Endothelial cell of umbilical vein (primary cell): ENCODE measurements at regions not wholly inside any gene's neighbourhood (a gene's known extent, or its start where the extent isn't known, plus 50 kb on each side); places are given as distances from the start of the nearest gene placed in this dataset.

Experiments
- BruUV-seq: library from RNA; stranded (reverse); fragments of 400-500 nt; replicated peaks from 2 replicates; lab custom pipeline; 2021; lab: Mats Ljungman, UMichigan
- CTCF ChIA-PET: fragments of 300-600, 350-600 bp; sonication (Branson Sonifier 250); formaldehyde crosslinking; loops from one replicate; lab custom pipeline; 2021; ENCODE audit warnings: antibody characterized with exemption, inconsistent platforms; lab: Charles Lee
- POLR2A ChIA-PET: fragments of 300-600, 350-600 bp; sonication (Branson Sonifier 250); formaldehyde crosslinking; loops from one replicate; lab custom pipeline; 2021; ENCODE audit warnings: antibody characterized with exemption, inconsistent platforms; lab: Charles Lee
- DNase-seq: peaks from one replicate; pipeline ENCODE4 v3.0.0-alpha.2; 2011; ENCODE audit warnings: low read depth, low spot score
- FAIRE-seq: peaks from 2 replicates; lab custom pipeline; 2011; peaks lifted over from hg19 to GRCh38; lab: Jason Lieb, UNC
- H2AFZ ChIP-seq: 2 replicates; pipeline ENCODE4 v1.6.0; 2012; ENCODE audit warnings: low read depth, low read length, control low read depth, inconsistent platforms
- H3K27ac ChIP-seq: 2 replicates; pipeline ENCODE4 v1.5.1; 2011; ENCODE audit warnings: low read depth, mild to moderate bottlenecking, control low read depth, low read length, moderate library complexity; ENCODE audit not compliant: insufficient read depth
- H3K27me3 ChIP-seq, 2 experiments: 2 replicates each; pipeline versions ENCODE4 v1.6.0 to v1.6.1; 2011; ENCODE audit warnings: low read length in 2 of 2, mixed read lengths in 1 of 2; ENCODE audit not compliant: control insufficient read depth in 2 of 2, insufficient read depth in 2 of 2
- H3K36me3 ChIP-seq, 2 experiments: 2 replicates in 1 of 2; 3 replicates in 1 of 2; pipeline ENCODE4 v1.5.1; 2011; ENCODE audit warnings: low read length in 2 of 2, mild to moderate bottlenecking in 1 of 2, moderate library complexity in 1 of 2; ENCODE audit not compliant: control insufficient read depth in 2 of 2, insufficient read depth in 2 of 2; ENCODE audit errors: extremely low read depth in 1 of 2
- H3K4me1 ChIP-seq: 3 replicates; pipeline ENCODE4 v1.5.1; 2011; ENCODE audit warnings: mild to moderate bottlenecking, low read length; ENCODE audit not compliant: control insufficient read depth, insufficient read depth; ENCODE audit errors: extremely low read depth
- H3K4me2 ChIP-seq: 2 replicates; pipeline ENCODE4 v1.6.1; 2011; ENCODE audit warnings: low read length, control low read depth, mixed read lengths; ENCODE audit not compliant: insufficient read depth
- H3K4me3 ChIP-seq, 3 experiments: fragments of 200-600 bp in 1 of 3; sonication (generic), shearing (Covaris generic) in 1 of 3; replicated peaks in 1 of 3; 2 replicates each; pipeline ENCODE4 v1.5.1; 2011 to 2016; ENCODE audit warnings: control low read depth in 3 of 3, low read length in 3 of 3, mild to moderate bottlenecking in 2 of 3, inconsistent platforms in 1 of 3, low read depth in 1 of 3, moderate library complexity in 1 of 3; ENCODE audit not compliant: insufficient read depth in 1 of 3
- H3K79me2 ChIP-seq: 2 replicates; pipeline ENCODE4 v1.6.0; 2012; ENCODE audit warnings: low read length, inconsistent platforms; ENCODE audit not compliant: control insufficient read depth, insufficient read depth
- H3K9ac ChIP-seq: replicated peaks from 2 replicates; pipeline ENCODE3; 2011; ENCODE audit warnings: low read length, control low read depth; ENCODE audit not compliant: insufficient read depth; ENCODE audit errors: extremely low read depth
- H3K9me1 ChIP-seq: replicated peaks from 3 replicates; pipeline ENCODE4 v1.6.0; 2011; ENCODE audit warnings: mild to moderate bottlenecking, low read length; ENCODE audit not compliant: control insufficient read depth, insufficient read depth; ENCODE audit errors: extremely low read depth
- H3K9me3 ChIP-seq: replicated peaks from 2 replicates; pipeline ENCODE4 v1.5.1; 2012; ENCODE audit warnings: low read length, inconsistent platforms; ENCODE audit not compliant: control insufficient read depth, insufficient read depth
- H4K20me1 ChIP-seq: replicated peaks from 2 replicates; pipeline ENCODE3; 2011; ENCODE audit warnings: mild to moderate bottlenecking, low read length; ENCODE audit not compliant: control insufficient read depth, insufficient read depth; ENCODE audit errors: extremely low read depth
- CTCF ChIP-seq, 2 donors: IDR thresholded peaks; 1 replicate in 1 of 2; 2 replicates in 1 of 2; pipeline ENCODE4 v1.5.1; 2011; ENCODE audit warnings: low read length in 2 of 2, mild to moderate bottlenecking in 2 of 2, moderate library complexity in 2 of 2, control low read depth in 1 of 2, inconsistent platforms in 1 of 2, low read depth in 1 of 2; ENCODE audit not compliant: insufficient read depth in 1 of 2; ENCODE audit errors: extremely low read depth in 1 of 2
- EZH2 ChIP-seq: IDR thresholded peaks from 2 replicates; pipeline ENCODE4 v1.6.1; 2012; ENCODE audit warnings: borderline replicate concordance, low read depth, mild to moderate bottlenecking, moderate library complexity, low read length, inconsistent platforms; ENCODE audit not compliant: severe bottlenecking
- FOS ChIP-seq: IDR thresholded peaks from 2 replicates; pipeline ENCODE4 v1.6.1; 2011; ENCODE audit warnings: mild to moderate bottlenecking, low read length, moderate library complexity, borderline replicate concordance; ENCODE audit not compliant: insufficient read depth
- GATA2 ChIP-seq: IDR thresholded peaks from 2 replicates; pipeline ENCODE4 v1.7.0; 2011; ENCODE audit warnings: low read depth, mild to moderate bottlenecking, moderate library complexity, mixed read lengths, low read length; ENCODE audit not compliant: insufficient read length, insufficient read depth
- JUN ChIP-seq: IDR thresholded peaks from 2 replicates; pipeline ENCODE4 v1.6.1; 2011; ENCODE audit warnings: borderline replicate concordance, low read depth; ENCODE audit not compliant: insufficient read length, insufficient read depth
- MAX ChIP-seq: IDR thresholded peaks from 2 replicates; pipeline ENCODE4 v1.6.1; 2011; ENCODE audit not compliant: insufficient read depth, insufficient read length
- MYC ChIP-seq: IDR thresholded peaks from one replicate; pipeline ENCODE4 v1.6.1; 2011; ENCODE audit warnings: mild to moderate bottlenecking, low read depth, low read length
- POLR2A ChIP-seq: IDR thresholded peaks from 2 replicates; pipeline ENCODE4 v1.6.1; 2012; ENCODE audit warnings: low read depth, mild to moderate bottlenecking, control low read depth, low read length
- POLR2AphosphoS5 ChIP-seq: IDR thresholded peaks from 2 replicates; pipeline ENCODE4 v1.6.1; 2012; ENCODE audit warnings: low read depth, mild to moderate bottlenecking, control low read depth, low read length, moderate library complexity; ENCODE audit not compliant: insufficient read depth
- dilution Hi-C: fragments of 300-500 bp; cut with MboI; formaldehyde crosslinking; loops from one replicate; pipeline ENCODE4 v1.15.0; 2019; ENCODE audit warnings: low sequenced_read_pairs; ENCODE audit not compliant: extremely low pct_ligation_motif_present
- intact Hi-C: fragments of 100-400 bp; cut with micrococcal nuclease; formaldehyde crosslinking; loops from one replicate; pipeline ENCODE4 v1.10.0; 2022

GRCh38 chr2:160934263-160934662 lies 226.0 kb upstream of the TANK start:
- H3K9me3 ChIP-seq, result no peaks in the 10 kb centered on the region
- H3K27me3 ChIP-seq, result no peaks in the 10 kb centered on the region
- no peaks in the 10 kb centered on the region for H3K9me1 ChIP-seq
- H3K9ac ChIP-seq, result no peak overlapping the region
- no peaks in the 10 kb centered on the region for H3K4me1 ChIP-seq
- no peak overlapping the region for H3K4me3 ChIP-seq
- no peaks in the 10 kb centered on the region for H4K20me1 ChIP-seq
- DNase-seq (no peak), FAIRE-seq (no peak)
- TF ChIP-seq MAX (no peak), POLR2A (no peak), EZH2 (no peak), FOS (no peak), JUN (no peak), POLR2AphosphoS5 (no peak), CTCF (IDR thresholded peaks at IDR 0.05; ENCODE audit: extremely low read depth in 1 of 2, insufficient read depth in 1 of 2, low read depth in 1 of 2, low read length in 2 of 2) (no peak), GATA2 (no peak), MYC (no peak)
- intact Hi-C loops (no loop called here), dilution Hi-C loops (no loop called here)
- POLR2A ChIA-PET, result no interaction called here
- CTCF ChIA-PET, result no interaction called here
- H3K27ac ChIP-seq, result no peak overlapping the region
- no peak overlapping the region for H2AFZ ChIP-seq
- no peaks in the 10 kb centered on the region for H3K79me2 ChIP-seq
- no peak overlapping the region for H3K4me2 ChIP-seq
- no TSS peak for BruUV-seq
- H3K36me3 ChIP-seq, result no peaks in the 10 kb centered on the region
